Esophagus muscularis mucosa (tissue), 4 donors: ENCODE measurements at regions not wholly inside any gene's neighbourhood (a gene's known extent, or its start where the extent isn't known, plus 50 kb on each side); places are given as distances from the start of the nearest gene placed in this dataset.

Experiments
- DNase-seq: peaks from one replicate; pipeline ENCODE4 v3.0.0-alpha.2; 2017; ENCODE audit errors: extremely low spot score
- H3K27ac ChIP-seq, 4 donors: fragments of 200-600 bp; sonication (generic); replicated peaks in 1 of 4; 1 replicate in 3 of 4; 2 replicates in 1 of 4; pipeline ENCODE4 v1.5.1; 2016 to 2019; ENCODE audit warnings: mild to moderate bottlenecking in 1 of 4
- H3K27me3 ChIP-seq, 4 donors: fragments of 200-600 bp; sonication (generic); one replicate each; pipeline versions ENCODE4 v1.5.1 to v1.6.0; 2016 to 2019
- H3K36me3 ChIP-seq, 4 donors: fragments of 200-600 bp; sonication (generic); one replicate each; pipeline ENCODE4 v1.5.1; 2016 to 2019
- H3K4me1 ChIP-seq, 4 donors: fragments of 200-600 bp; sonication (generic); one replicate each; pipeline ENCODE4 v1.5.1; 2016 to 2019
- H3K4me3 ChIP-seq, 4 donors: fragments of 200-600 bp; sonication (generic); 1 replicate in 2 of 4; 2 replicates in 2 of 4; pipeline ENCODE4 v1.5.1; 2016 to 2019; ENCODE audit warnings: mild to moderate bottlenecking in 4 of 4, moderate library complexity in 1 of 4
- H3K9me3 ChIP-seq, 4 donors: fragments of 200-600 bp; sonication (generic); 1 replicate in 3 of 4; 2 replicates in 1 of 4; pipeline ENCODE4 v1.5.1; 2016 to 2019
- EP300 ChIP-seq: sonication (generic); formaldehyde crosslinking; IDR thresholded peaks from one replicate; pipeline ENCODE4 v1.6.1; 2017; ENCODE audit warnings: antibody characterized with exemption
- POLR2A ChIP-seq: fragments of 450-650 bp; IDR thresholded peaks from one replicate; pipeline ENCODE4 v1.6.1; 2017; ENCODE audit warnings: antibody characterized with exemption, moderate library complexity, mild to moderate bottlenecking, low read depth
- POLR2AphosphoS5 ChIP-seq, 2 donors: sonication (generic); formaldehyde crosslinking; IDR thresholded peaks; one replicate each; pipeline ENCODE4 v1.6.1; 2017; ENCODE audit warnings: antibody characterized with exemption in 2 of 2
- WGBS: methylation state at CpG from one replicate; pipeline ENCODE4 v1.1.5; 2018; 5-methylcytosine and 5-hydroxymethylcytosine counted together
- intact Hi-C: fragments of 100-400 bp; cut with DNase I; formaldehyde crosslinking; loops from one replicate; pipeline ENCODE4 v1.15.1; 2023
- TF ChIP-seq, protein P1 (sequence below), 3 experiments: fragments of 200-600 bp in 2 of 3; fragments of 450-650 bp in 1 of 3; sonication (generic) in 2 of 3; IDR thresholded peaks; one replicate each; pipeline ENCODE4 v1.5.1; 2017 to 2019; ENCODE audit warnings: antibody characterized with exemption in 3 of 3, mild to moderate bottlenecking in 2 of 3, moderate library complexity in 1 of 3

DNA sequence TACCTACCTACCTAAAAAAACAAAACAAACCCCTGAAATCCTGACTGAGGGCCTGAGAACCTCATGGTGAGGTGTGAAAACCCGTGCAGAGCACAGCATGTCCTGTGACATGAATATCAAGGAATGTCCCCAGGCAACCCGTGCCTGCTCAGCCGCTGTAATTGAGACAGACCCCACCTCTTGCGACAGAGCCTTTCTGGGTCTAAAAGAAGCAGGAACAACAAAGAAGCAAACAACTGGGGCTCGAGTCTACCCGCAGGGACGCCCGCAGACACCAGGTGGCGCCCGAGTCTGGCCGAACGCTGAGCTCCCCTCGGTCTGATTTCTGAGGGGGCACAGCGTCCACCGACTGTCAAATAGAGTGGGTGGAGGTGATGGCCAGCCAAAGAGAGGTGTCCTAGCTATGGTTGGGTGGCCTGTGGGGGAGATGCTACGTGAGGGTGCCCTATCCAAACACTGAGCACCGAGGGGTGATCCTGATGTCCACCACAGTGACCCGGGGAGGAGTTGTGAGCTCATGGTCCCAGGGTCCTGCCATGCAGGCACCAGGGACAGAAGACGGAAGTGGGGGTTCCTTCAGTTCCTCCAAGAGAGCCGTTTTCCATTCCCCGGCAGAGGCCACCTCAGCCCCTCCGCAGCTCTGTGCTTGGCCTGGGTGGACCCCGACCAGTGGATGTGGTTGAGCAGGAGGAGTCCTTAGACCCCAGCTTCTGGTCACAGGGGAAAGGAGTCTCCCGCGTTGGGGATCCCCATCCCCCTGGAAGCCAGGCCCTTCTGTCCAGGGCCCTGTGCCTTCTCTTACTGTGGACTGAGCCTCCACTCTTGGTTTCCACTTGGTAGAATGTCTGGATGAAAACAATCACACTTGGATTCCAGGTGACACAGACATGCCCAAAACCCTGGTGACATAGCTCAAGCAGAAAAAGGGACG lies 268.2 kb downstream of the CDC5L start:
- TF ChIP-seq, protein P1, sequence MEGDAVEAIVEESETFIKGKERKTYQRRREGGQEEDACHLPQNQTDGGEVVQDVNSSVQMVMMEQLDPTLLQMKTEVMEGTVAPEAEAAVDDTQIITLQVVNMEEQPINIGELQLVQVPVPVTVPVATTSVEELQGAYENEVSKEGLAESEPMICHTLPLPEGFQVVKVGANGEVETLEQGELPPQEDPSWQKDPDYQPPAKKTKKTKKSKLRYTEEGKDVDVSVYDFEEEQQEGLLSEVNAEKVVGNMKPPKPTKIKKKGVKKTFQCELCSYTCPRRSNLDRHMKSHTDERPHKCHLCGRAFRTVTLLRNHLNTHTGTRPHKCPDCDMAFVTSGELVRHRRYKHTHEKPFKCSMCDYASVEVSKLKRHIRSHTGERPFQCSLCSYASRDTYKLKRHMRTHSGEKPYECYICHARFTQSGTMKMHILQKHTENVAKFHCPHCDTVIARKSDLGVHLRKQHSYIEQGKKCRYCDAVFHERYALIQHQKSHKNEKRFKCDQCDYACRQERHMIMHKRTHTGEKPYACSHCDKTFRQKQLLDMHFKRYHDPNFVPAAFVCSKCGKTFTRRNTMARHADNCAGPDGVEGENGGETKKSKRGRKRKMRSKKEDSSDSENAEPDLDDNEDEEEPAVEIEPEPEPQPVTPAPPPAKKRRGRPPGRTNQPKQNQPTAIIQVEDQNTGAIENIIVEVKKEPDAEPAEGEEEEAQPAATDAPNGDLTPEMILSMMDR (IDR thresholded peaks at IDR 0.05): peak; percentile 84 to 99 (median 92)
- TF ChIP-seq POLR2A (no peak), EP300 (peak; percentile 34), POLR2AphosphoS5 (IDR thresholded peaks at IDR 0.05) (peak; percentile 39 to 55)

DNA sequence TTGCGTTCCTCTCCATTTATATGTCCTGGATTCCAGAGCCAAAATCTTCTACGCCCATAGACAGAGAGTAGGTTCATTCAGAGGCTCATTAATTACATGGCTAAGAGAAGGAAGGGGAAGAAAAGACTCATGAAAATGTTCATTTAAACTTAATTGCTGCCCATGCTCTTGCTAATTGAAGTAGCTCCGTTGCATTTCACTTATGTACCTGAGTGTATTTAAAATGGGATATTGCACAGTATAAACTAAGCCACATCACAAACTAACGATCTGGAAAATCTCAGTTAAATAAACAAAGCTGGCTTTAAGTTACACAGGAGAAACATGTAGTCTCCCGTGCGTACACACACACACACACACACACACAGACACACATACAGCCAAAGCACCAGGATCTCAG lies 269.2 kb downstream of the CDC5L start:
- no peaks in the 10 kb centered on the region for H3K27me3 ChIP-seq
- H3K36me3 ChIP-seq: no peaks in the 10 kb centered on the region
- DNase-seq: no peak
- H3K9me3 ChIP-seq: no peaks in the 10 kb centered on the region
- peaks cover 5 to 24% (median 21%) of the 10 kb centered on the region in 4 donors for H3K4me1 ChIP-seq
- intact Hi-C loops: loop anchor here (5.0 kb wide), 1 partner anchor 1266 kb away; no protein-coding TSS in a partner anchor
- TF ChIP-seq POLR2AphosphoS5 (IDR thresholded peaks at IDR 0.05) (no peak), POLR2A (no peak), EP300 (no peak)
- TF ChIP-seq, protein P1 (IDR thresholded peaks at IDR 0.05): no peak
- no peak overlapping the region for H3K27ac ChIP-seq
- H3K4me3 ChIP-seq: no peak overlapping the region
- 95% methylated on average over 6 of the region's 6 CpGs for WGBS

More for the DNA sequence above, 268.2 kb downstream of the CDC5L start:
- WGBS: 25% methylated on average over 20 of the region's 26 CpGs
- intact Hi-C loops: loop anchor here (2.0 to 5.0 kb wide), 2 partner anchors 1059 to 1267 kb away; no protein-coding TSS in a partner anchor
- DNase-seq: peak; percentile 96
- H3K27me3 ChIP-seq: no peaks in the 10 kb centered on the region
- peaks cover 5 to 24% (median 21%) of the 10 kb centered on the region in 4 donors for H3K4me1 ChIP-seq
- no peak overlapping the region for H3K4me3 ChIP-seq
- no peaks in the 10 kb centered on the region for H3K9me3 ChIP-seq
- H3K36me3 ChIP-seq: no peaks in the 10 kb centered on the region
- no peak overlapping the region for H3K27ac ChIP-seq

DNA sequence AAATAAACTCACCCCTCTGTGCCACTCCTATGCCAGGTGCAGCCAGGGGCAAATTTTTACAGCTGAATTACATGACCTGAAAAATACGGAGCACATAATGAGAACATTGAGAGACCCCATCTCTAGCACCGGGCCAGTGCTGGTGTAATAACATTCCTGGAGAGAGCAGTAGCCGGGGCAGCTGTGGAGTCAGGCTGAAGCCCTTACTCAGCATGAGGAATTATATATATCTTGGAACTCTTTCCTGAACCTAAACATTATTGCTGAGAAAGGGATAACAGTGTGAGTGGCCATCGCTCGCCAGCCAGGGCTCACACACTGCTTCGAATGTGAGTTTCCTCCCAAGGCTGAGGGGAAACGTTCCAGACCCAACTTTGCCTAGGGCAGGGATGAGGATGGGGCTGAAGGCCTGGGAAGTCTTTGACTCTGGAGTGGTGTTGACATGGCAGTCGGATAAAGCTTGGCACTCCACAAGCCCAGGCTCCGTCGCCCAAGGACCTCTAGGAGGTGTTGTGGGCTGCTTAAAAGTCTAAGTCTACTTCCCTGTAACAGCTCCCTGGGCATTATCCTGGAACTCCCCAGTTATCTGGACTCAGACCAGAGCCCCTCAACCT lies 269.8 kb downstream of the CDC5L start:
- TF ChIP-seq EP300 (no peak), POLR2A (no peak)
- Histone ChIP-seq H3K4me3 (no peak overlapping the region), H3K4me1 (peaks cover 5 to 24% (median 21%) of the 10 kb centered on the region in 4 donors), H3K36me3 (no peaks in the 10 kb centered on the region), H3K9me3 (no peaks in the 10 kb centered on the region), H3K27me3 (peaks cover 0 to 1% (median 0%) of the 10 kb centered on the region in 4 donors), H3K27ac (no peak overlapping the region)
- DNase-seq: no peak
- WGBS: 91% methylated on average over 8 of the region's 10 CpGs
- intact Hi-C loops: loop anchor here (5.0 kb wide), 1 partner anchor 1265 kb away; no protein-coding TSS in a partner anchor

DNA sequence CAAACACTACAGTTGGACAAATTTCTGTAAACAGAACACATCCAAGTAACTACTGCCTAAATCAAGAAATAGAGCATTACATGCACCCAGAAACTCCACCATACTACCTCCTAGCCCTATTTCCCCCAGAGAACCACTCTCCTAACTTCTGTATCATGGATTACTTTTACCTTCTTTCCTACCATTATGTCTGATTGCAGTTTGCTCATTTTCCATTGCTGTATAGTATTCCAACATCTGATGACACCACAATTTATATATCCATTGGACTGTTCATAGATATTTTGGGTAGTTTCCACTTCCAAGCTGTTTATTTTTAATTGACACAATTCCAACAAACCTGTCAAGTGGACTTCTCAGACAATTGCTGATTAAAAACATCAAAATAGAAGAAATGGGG lies 271.1 kb downstream of the CDC5L start:
- no peak for DNase-seq

More for the DNA sequence above, 271.1 kb downstream of the CDC5L start:
- H3K9me3 ChIP-seq: no peaks in the 10 kb centered on the region
- H3K4me1 ChIP-seq: peaks cover 5 to 21% (median 19%) of the 10 kb centered on the region in 4 donors
- TF ChIP-seq EP300 (no peak), POLR2AphosphoS5 (IDR thresholded peaks at IDR 0.05) (no peak), POLR2A (no peak)
- TF ChIP-seq, protein P1 (IDR thresholded peaks at IDR 0.05): no peak
- H3K27me3 ChIP-seq: peaks cover 0 to 3% (median 0%) of the 10 kb centered on the region in 4 donors
- no peak overlapping the region for H3K4me3 ChIP-seq
- intact Hi-C loops: loop anchor here (5.0 kb wide), 1 partner anchor 1264 kb away; no protein-coding TSS in a partner anchor
- no peak overlapping the region for H3K27ac ChIP-seq
- no peaks in the 10 kb centered on the region for H3K36me3 ChIP-seq
